HEK293 (cell line): ENCODE measurements at regions not wholly inside any gene's neighbourhood (a gene's known extent, or its start where the extent isn't known, plus 50 kb on each side); places are given as distances from the start of the nearest gene placed in this dataset.

Source experiments
- RBAK ChIP-seq: fragments of 450-650 bp; formaldehyde crosslinking; IDR thresholded peaks from 2 replicates; pipeline ENCODE4 v1.5.1; 2016; ENCODE audit warnings: missing biosample characterization, missing genetic modification characterization
- ZBTB49 ChIP-seq: fragments of 450-650 bp; formaldehyde crosslinking; IDR thresholded peaks from 2 replicates; pipeline ENCODE4 v1.5.1; 2016; ENCODE audit warnings: missing biosample characterization, missing genetic modification characterization, low read depth
- ZNF146 ChIP-seq: fragments of 450-650 bp; formaldehyde crosslinking; IDR thresholded peaks from 2 replicates; pipeline ENCODE4 v1.5.1; 2016; ENCODE audit warnings: missing biosample characterization, missing genetic modification characterization
- ZNF501 ChIP-seq: fragments of 450-650 bp; formaldehyde crosslinking; IDR thresholded peaks from 2 replicates; pipeline ENCODE4 v1.5.1; 2016; ENCODE audit warnings: missing biosample characterization, missing genetic modification characterization
- ZNF513 ChIP-seq: fragments of 450-650 bp; IDR thresholded peaks from 2 replicates; pipeline ENCODE4 v1.5.1; 2018; ENCODE audit warnings: missing biosample characterization, missing genetic modification characterization
- ZNF777 ChIP-seq: fragments of 450-650 bp; formaldehyde crosslinking; IDR thresholded peaks from 2 replicates; pipeline ENCODE4 v1.5.1; 2017; ENCODE audit warnings: missing biosample characterization, missing genetic modification characterization, borderline replicate concordance
- TF ChIP-seq, protein P1 (sequence below): fragments of 450-650 bp; formaldehyde crosslinking; IDR thresholded peaks from 2 replicates; pipeline ENCODE4 v1.5.1; 2016; ENCODE audit warnings: missing biosample characterization, missing genetic modification characterization

DNA sequence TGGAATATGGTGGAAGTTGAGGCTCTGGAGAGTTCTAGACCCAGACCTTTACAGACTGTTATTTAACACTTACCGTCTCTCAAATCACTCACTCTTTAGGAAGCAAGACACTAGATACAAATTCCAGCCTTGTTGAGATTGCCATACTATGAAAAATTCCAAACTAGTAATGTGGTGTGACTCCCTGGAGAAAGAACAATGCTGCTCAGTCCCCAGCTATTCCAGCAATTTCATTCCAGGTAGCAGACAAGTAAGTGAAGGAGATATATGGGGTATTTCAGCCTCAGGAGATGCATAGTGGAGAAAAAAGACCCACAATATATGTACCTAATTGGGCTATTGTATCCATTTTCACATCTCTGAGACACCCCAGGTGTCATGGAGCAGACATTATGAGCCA is 678.9 kb upstream of the LMO3 start:
- TF ChIP-seq, protein P1, sequence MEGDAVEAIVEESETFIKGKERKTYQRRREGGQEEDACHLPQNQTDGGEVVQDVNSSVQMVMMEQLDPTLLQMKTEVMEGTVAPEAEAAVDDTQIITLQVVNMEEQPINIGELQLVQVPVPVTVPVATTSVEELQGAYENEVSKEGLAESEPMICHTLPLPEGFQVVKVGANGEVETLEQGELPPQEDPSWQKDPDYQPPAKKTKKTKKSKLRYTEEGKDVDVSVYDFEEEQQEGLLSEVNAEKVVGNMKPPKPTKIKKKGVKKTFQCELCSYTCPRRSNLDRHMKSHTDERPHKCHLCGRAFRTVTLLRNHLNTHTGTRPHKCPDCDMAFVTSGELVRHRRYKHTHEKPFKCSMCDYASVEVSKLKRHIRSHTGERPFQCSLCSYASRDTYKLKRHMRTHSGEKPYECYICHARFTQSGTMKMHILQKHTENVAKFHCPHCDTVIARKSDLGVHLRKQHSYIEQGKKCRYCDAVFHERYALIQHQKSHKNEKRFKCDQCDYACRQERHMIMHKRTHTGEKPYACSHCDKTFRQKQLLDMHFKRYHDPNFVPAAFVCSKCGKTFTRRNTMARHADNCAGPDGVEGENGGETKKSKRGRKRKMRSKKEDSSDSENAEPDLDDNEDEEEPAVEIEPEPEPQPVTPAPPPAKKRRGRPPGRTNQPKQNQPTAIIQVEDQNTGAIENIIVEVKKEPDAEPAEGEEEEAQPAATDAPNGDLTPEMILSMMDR (tag by site-specific recombination): no peak
- no peak for TF ChIP-seq ZNF513 (tag by site-specific recombination)
- no peak for TF ChIP-seq ZBTB49
- TF ChIP-seq ZNF501 (tag by site-specific recombination): no peak
- no peak for TF ChIP-seq RBAK (tag by site-specific recombination)
- no peak for TF ChIP-seq ZNF777 (tag by site-specific recombination)
- TF ChIP-seq ZNF146 (tag by site-specific recombination): no peak
